H1 (cell line): ENCODE measurements at regions not wholly inside any gene's neighbourhood (a gene's known extent, or its start where the extent isn't known, plus 50 kb on each side); places are given as distances from the start of the nearest gene placed in this dataset.

ENCODE experiments used
- CTCF ChIA-PET: fragments of 300-600 bp; sonication (Branson Sonifier 250); formaldehyde crosslinking; loops from one replicate; lab custom pipeline; 2021; ENCODE audit not compliant: partially characterized antibody; lab: Charles Lee
- POLR2A ChIA-PET: fragments of 300-600 bp; sonication (Branson Sonifier 250); formaldehyde crosslinking; loops from one replicate; lab custom pipeline; 2021; ENCODE audit warnings: inconsistent platforms; ENCODE audit not compliant: partially characterized antibody; lab: Charles Lee
- DNase-seq, 2 experiments: peaks; one replicate each; pipeline versions ENCODE4 v3.0.0 to v3.0.0-alpha.2; 2010 to 2022; ENCODE audit warnings: low spot score in 2 of 2, low read depth in 1 of 2, mixed read lengths in 1 of 2
- FAIRE-seq: peaks from 2 replicates; lab custom pipeline; 2011; peaks lifted over from hg19 to GRCh38; lab: Jason Lieb, UNC
- H2AFZ ChIP-seq: 2 replicates; pipeline ENCODE4 v1.8.1; 2012; ENCODE audit warnings: low read length, inconsistent platforms
- H2AK5ac ChIP-seq: 2 replicates; pipeline ENCODE4 v1.6.1; 2013; ENCODE audit warnings: low read depth, low read length
- H2BK120ac ChIP-seq: replicated peaks from 2 replicates; pipeline ENCODE3; 2013; ENCODE audit warnings: low read depth, low read length, inconsistent platforms
- H2BK12ac ChIP-seq: 2 replicates; pipeline ENCODE4 v1.6.1; 2013; ENCODE audit warnings: low read depth, low read length
- H2BK15ac ChIP-seq: 2 replicates; pipeline ENCODE4 v1.6.1; 2013; ENCODE audit warnings: low read length
- H2BK20ac ChIP-seq: 2 replicates; pipeline ENCODE4 v1.6.1; 2013; ENCODE audit warnings: low read length
- H2BK5ac ChIP-seq: 2 replicates; pipeline ENCODE4 v1.6.1; 2013; ENCODE audit warnings: low read depth, low read length
- H3K14ac ChIP-seq: 2 replicates; pipeline ENCODE4 v1.6.1; 2013; ENCODE audit warnings: inconsistent platforms; ENCODE audit not compliant: insufficient read length
- H3K18ac ChIP-seq: 2 replicates; pipeline ENCODE4 v1.6.1; 2013; ENCODE audit warnings: low read length; ENCODE audit errors: extremely low read depth
- H3K23ac ChIP-seq: 2 replicates; pipeline ENCODE4 v1.6.1; 2013; ENCODE audit warnings: inconsistent platforms; ENCODE audit not compliant: insufficient read length
- H3K23me2 ChIP-seq: 2 replicates; pipeline ENCODE4 v1.6.1; 2013; ENCODE audit warnings: low read depth, low read length
- H3K27ac ChIP-seq: 2 replicates; pipeline ENCODE4 v1.6.1; 2011; ENCODE audit warnings: low read depth, low read length, inconsistent platforms
- H3K27me3 ChIP-seq, 4 experiments: replicated peaks in 1 of 4; 1 replicate in 1 of 4; 2 replicates in 3 of 4; pipeline versions ENCODE4 v1.6.1 to v1.8.1; 2011 to 2013; ENCODE audit warnings: low read length in 3 of 4, mild to moderate bottlenecking in 3 of 4, inconsistent platforms in 2 of 4, mixed read lengths in 2 of 4, moderate library complexity in 1 of 4; ENCODE audit not compliant: control insufficient read depth in 3 of 4, insufficient read depth in 3 of 4; ENCODE audit errors: extremely low read depth in 1 of 4
- H3K36me3 ChIP-seq, 4 experiments: 2 replicates each; pipeline versions ENCODE4 v1.6.1 to v1.8.1; 2011 to 2013; ENCODE audit warnings: mild to moderate bottlenecking in 4 of 4, low read length in 3 of 4, moderate library complexity in 2 of 4, control low read depth in 1 of 4, inconsistent platforms in 1 of 4; ENCODE audit not compliant: insufficient read depth in 4 of 4, control insufficient read depth in 2 of 4
- H3K4ac ChIP-seq: replicated peaks from 2 replicates; pipeline ENCODE3; 2013; ENCODE audit warnings: low read length, low read depth, mixed read lengths, inconsistent platforms; ENCODE audit not compliant: insufficient read length
- H3K4me1 ChIP-seq, 4 experiments: replicated peaks in 1 of 4; 1 replicate in 1 of 4; 2 replicates in 3 of 4; pipeline versions ENCODE4 v1.6.1 to v1.8.1; 2011 to 2013; ENCODE audit warnings: low read length in 3 of 4, inconsistent platforms in 2 of 4, mixed read lengths in 1 of 4; ENCODE audit not compliant: insufficient read depth in 4 of 4, control insufficient read depth in 3 of 4
- H3K4me2 ChIP-seq, 2 experiments: 2 replicates each; pipeline versions ENCODE4 v1.6.1 to v1.8.1; 2011 to 2013; ENCODE audit warnings: low read depth in 2 of 2, low read length in 2 of 2, control low read depth in 1 of 2, inconsistent platforms in 1 of 2, mild to moderate bottlenecking in 1 of 2; ENCODE audit not compliant: insufficient read depth in 1 of 2
- H3K4me3 ChIP-seq, 4 experiments: fragments of 200-600, 300-600 bp in 1 of 4; sonication (generic), shearing (Covaris generic), sonication (Bioruptor Twin) in 1 of 4; 2 replicates each; pipeline versions ENCODE4 v1.5.1 to v1.8.1; 2011 to 2016; ENCODE audit warnings: low read length in 4 of 4, low read depth in 3 of 4, control low read depth in 2 of 4, inconsistent platforms in 2 of 4, mild to moderate bottlenecking in 2 of 4, mixed read lengths in 1 of 4, moderate library complexity in 1 of 4; ENCODE audit not compliant: insufficient read depth in 2 of 4; ENCODE audit errors: extremely low read depth in 1 of 4
- H3K56ac ChIP-seq: replicated peaks from 2 replicates; pipeline ENCODE3; 2013; ENCODE audit warnings: low read depth, mild to moderate bottlenecking, mixed read lengths, low read length, inconsistent platforms; ENCODE audit not compliant: insufficient read length
- H3K79me1 ChIP-seq: 2 replicates; pipeline ENCODE4 v1.6.1; 2013; ENCODE audit warnings: low read depth, low read length, control low read depth
- H3K79me2 ChIP-seq, 2 experiments: 2 replicates each; pipeline versions ENCODE4 v1.6.1 to v1.8.1; 2012 to 2013; ENCODE audit warnings: low read length in 2 of 2, mild to moderate bottlenecking in 2 of 2, inconsistent platforms in 1 of 2; ENCODE audit not compliant: insufficient read depth in 2 of 2, control insufficient read depth in 1 of 2
- H3K9ac ChIP-seq, 4 experiments: replicated peaks in 1 of 4; 1 replicate in 1 of 4; 2 replicates in 3 of 4; pipeline versions ENCODE4 v1.6.1 to v1.8.1; 2011 to 2013; ENCODE audit warnings: low read depth in 3 of 4, low read length in 3 of 4, control low read depth in 2 of 4, mild to moderate bottlenecking in 2 of 4, moderate library complexity in 2 of 4, inconsistent platforms in 1 of 4; ENCODE audit errors: extremely low read depth in 1 of 4
- H3K9me3 ChIP-seq, 2 experiments: 2 replicates each; pipeline versions ENCODE4 v1.6.1 to v1.8.1; 2012 to 2013; ENCODE audit warnings: mild to moderate bottlenecking in 2 of 2, moderate library complexity in 2 of 2, control low read depth in 1 of 2, inconsistent platforms in 1 of 2, low read depth in 1 of 2, low read length in 1 of 2, mixed read lengths in 1 of 2; ENCODE audit not compliant: insufficient read depth in 2 of 2
- H4K20me1 ChIP-seq, 2 experiments: replicated peaks in 1 of 2; 2 replicates each; pipeline versions ENCODE3 to v1.8.1; 2011 to 2013; ENCODE audit warnings: inconsistent platforms in 2 of 2, low read length in 2 of 2, mild to moderate bottlenecking in 1 of 2; ENCODE audit not compliant: insufficient read depth in 2 of 2, control insufficient read depth in 1 of 2
- H4K5ac ChIP-seq: 2 replicates; pipeline ENCODE4 v1.6.1; 2013; ENCODE audit warnings: low read length, low read depth, mixed read lengths, inconsistent platforms; ENCODE audit not compliant: insufficient read length
- H4K8ac ChIP-seq: 2 replicates; pipeline ENCODE4 v1.8.0; 2013; ENCODE audit warnings: mild to moderate bottlenecking, moderate library complexity, low read length, inconsistent platforms; ENCODE audit not compliant: insufficient read depth; ENCODE audit errors: extremely low read depth
- H4K91ac ChIP-seq: replicated peaks from 2 replicates; pipeline ENCODE3; 2013; ENCODE audit warnings: low read length, mixed read lengths, inconsistent platforms; ENCODE audit not compliant: insufficient read length
- CHD2 ChIP-seq: IDR thresholded peaks from 2 replicates; pipeline ENCODE4 v1.6.1; 2012; ENCODE audit warnings: low read length, improper control_type of control experiment
- EGR1 ChIP-seq: IDR thresholded peaks from 2 replicates; pipeline ENCODE4 v1.6.1; 2011; ENCODE audit warnings: low read depth, low read length, borderline replicate concordance
- RAD21 ChIP-seq, 2 experiments: IDR thresholded peaks in 1 of 2; conservative IDR thresholded peaks in 1 of 2; 2 replicates each; pipeline ENCODE4 v1.6.1; 2011; ENCODE audit warnings: low read depth in 2 of 2, low read length in 2 of 2, improper control_type of control experiment in 1 of 2, inconsistent platforms in 1 of 2, mild to moderate bottlenecking in 1 of 2, moderate library complexity in 1 of 2
- RBBP5 ChIP-seq: IDR thresholded peaks from 2 replicates; pipeline ENCODE4 v1.7.1; 2012; ENCODE audit warnings: low read depth, mild to moderate bottlenecking, inconsistent platforms, low read length, moderate library complexity, borderline replicate concordance
- SP4 ChIP-seq: IDR thresholded peaks from 2 replicates; pipeline ENCODE4 v1.6.1; 2012; ENCODE audit warnings: low read length, inconsistent platforms
- WGBS, 2 experiments: shearing (Covaris generic) in 1 of 2; methylation state at CpG; one replicate each; pipeline versions ENCODE4 v1.1.6 to v1.1.7; 2013 to 2015; ENCODE audit warnings: low lambda C conversion rate in 2 of 2, mixed read lengths in 2 of 2, inconsistent platforms in 1 of 2, low coverage in 1 of 2, missing lambda C conversion rate in 1 of 2; ENCODE audit not compliant: insufficient replicate concordance in 2 of 2, insufficient coverage in 1 of 2, insufficient read length in 1 of 2; ENCODE audit errors: extremely low coverage in 1 of 2, missing lambda C conversion rate in 1 of 2; 5-methylcytosine and 5-hydroxymethylcytosine counted together
- TF ChIP-seq, protein P1 (sequence below): IDR thresholded peaks from 2 replicates; pipeline ENCODE4 v1.6.1; 2012; ENCODE audit warnings: inconsistent platforms
- TF ChIP-seq, protein P2 (sequence below), 3 experiments: IDR thresholded peaks; 1 replicate in 2 of 3; 2 replicates in 1 of 3; pipeline versions ENCODE4 v1.5.1 to v1.6.1; 2011; ENCODE audit warnings: low read length in 3 of 3, mild to moderate bottlenecking in 3 of 3, inconsistent platforms in 2 of 3, low read depth in 1 of 3, moderate library complexity in 1 of 3; ENCODE audit not compliant: insufficient read depth in 1 of 3; ENCODE audit errors: control extremely low read depth in 1 of 3
- TF ChIP-seq, protein P3 (sequence below): IDR thresholded peaks from 2 replicates; pipeline ENCODE4 v1.6.1; 2011; ENCODE audit warnings: low read length, improper control_type of control experiment

DNA sequence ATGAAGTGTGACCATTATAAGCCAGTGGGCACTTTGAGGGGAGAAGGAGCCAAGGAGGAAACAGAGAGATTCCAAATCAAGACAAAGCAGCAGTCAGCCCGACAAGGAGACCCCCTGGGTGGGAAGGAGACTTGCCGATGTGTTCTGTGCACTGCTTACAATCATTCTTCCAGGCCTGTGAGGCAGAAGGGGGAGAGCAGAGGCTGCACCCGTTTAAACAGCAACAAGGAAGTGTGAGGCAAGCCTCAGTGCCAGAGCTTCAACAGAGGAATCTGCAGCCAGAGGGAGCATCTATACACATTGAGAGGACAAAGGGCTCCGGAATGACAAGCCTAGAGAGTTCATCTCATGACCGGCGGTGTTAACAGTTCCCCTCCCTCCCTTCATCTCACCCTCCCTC is 121.1 kb downstream of the NXPE2 start:
- H4K91ac ChIP-seq = no peak overlapping the region
- peaks cover 4 to 6% of the 10 kb centered on the region in 2 experiments; a peak in 1 of 4 replicates for H3K9me3 ChIP-seq
- no peaks in the 10 kb centered on the region for H3K27me3 ChIP-seq
- no peaks in the 10 kb centered on the region for H3K79me1 ChIP-seq
- no peak overlapping the region for H3K14ac ChIP-seq
- no peak overlapping the region; the same call in 1 of the 2 replicates for H2BK12ac ChIP-seq
- peaks cover 0 to 4% (median 2%) of the 10 kb centered on the region in 4 experiments; a peak in 5 of 7 replicates for H3K4me1 ChIP-seq
- H3K23me2 ChIP-seq = no peaks in the 10 kb centered on the region
- no peaks in the 10 kb centered on the region for H3K79me2 ChIP-seq
- ChIA-PET POLR2A (no interaction called here), CTCF (interaction anchor here (0.5 to 1.4 kb wide), 7 partner anchors 9 to 699 kb away, joined by 3 to 6 read pairs (median 5); no protein-coding TSS in a partner anchor)
- whole genome bisulfite sequencing, 2 experiments = 14% methylated on average over 4 of the region's 6 CpGs; no CpG with 5 or more reads in 1 of the 2 experiments
- peak overlapping the region; percentile 97 for H2AFZ ChIP-seq
- H3K23ac ChIP-seq = no peak overlapping the region
- peak in 1 of 2 experiments; percentile 56 for DNase-seq
- H4K5ac ChIP-seq = no peak overlapping the region
- 0 out of 7 replicates have a peak overlapping the region, but pooled peaks of 1 of the 4 experiments have one; percentile 12 for H3K9ac ChIP-seq
- 0 out of 2 replicates have a peak overlapping the region, but pooled peaks have one; percentile 20 for H2BK5ac ChIP-seq
- no peak overlapping the region for H3K56ac ChIP-seq
- no peak overlapping the region for H2BK15ac ChIP-seq
- H3K27ac ChIP-seq = no peak overlapping the region
- H4K8ac ChIP-seq = no peak overlapping the region
- FAIRE-seq = peak; percentile 77
- H2BK120ac ChIP-seq = no peak overlapping the region
- H3K18ac ChIP-seq = peak overlapping the region; percentile 85
- peak overlapping the region; percentile 65 to 67 for H3K4me2 ChIP-seq
- H2AK5ac ChIP-seq = no peak overlapping the region
- H4K20me1 ChIP-seq = no peaks in the 10 kb centered on the region
- no peaks in the 10 kb centered on the region for H3K36me3 ChIP-seq
- peak overlapping the region in 1 of 4 experiments; percentile 39; a peak in 2 of 8 replicates for H3K4me3 ChIP-seq
- H2BK20ac ChIP-seq = 0 out of 2 replicates have a peak overlapping the region, but pooled peaks have one; percentile 0
- H3K4ac ChIP-seq = no peak overlapping the region
- TF ChIP-seq SP4 (no peak), RBBP5 (no peak), EGR1 (peak; percentile 37; the same call in 1 of the 2 replicates), CHD2 (no peak), RAD21 (IDR thresholded peaks at IDR 0.05 in 1 of 2, conservative IDR thresholded peaks at IDR 0.05 in 1 of 2; ENCODE audit: low read depth in 2 of 2, low read length in 2 of 2) (peak; percentile 41 to 43; a peak in 3 of 4 replicates)
- TF ChIP-seq, protein P1, sequence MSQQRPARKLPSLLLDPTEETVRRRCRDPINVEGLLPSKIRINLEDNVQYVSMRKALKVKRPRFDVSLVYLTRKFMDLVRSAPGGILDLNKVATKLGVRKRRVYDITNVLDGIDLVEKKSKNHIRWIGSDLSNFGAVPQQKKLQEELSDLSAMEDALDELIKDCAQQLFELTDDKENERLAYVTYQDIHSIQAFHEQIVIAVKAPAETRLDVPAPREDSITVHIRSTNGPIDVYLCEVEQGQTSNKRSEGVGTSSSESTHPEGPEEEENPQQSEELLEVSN = no peak
- TF ChIP-seq, protein P2, sequence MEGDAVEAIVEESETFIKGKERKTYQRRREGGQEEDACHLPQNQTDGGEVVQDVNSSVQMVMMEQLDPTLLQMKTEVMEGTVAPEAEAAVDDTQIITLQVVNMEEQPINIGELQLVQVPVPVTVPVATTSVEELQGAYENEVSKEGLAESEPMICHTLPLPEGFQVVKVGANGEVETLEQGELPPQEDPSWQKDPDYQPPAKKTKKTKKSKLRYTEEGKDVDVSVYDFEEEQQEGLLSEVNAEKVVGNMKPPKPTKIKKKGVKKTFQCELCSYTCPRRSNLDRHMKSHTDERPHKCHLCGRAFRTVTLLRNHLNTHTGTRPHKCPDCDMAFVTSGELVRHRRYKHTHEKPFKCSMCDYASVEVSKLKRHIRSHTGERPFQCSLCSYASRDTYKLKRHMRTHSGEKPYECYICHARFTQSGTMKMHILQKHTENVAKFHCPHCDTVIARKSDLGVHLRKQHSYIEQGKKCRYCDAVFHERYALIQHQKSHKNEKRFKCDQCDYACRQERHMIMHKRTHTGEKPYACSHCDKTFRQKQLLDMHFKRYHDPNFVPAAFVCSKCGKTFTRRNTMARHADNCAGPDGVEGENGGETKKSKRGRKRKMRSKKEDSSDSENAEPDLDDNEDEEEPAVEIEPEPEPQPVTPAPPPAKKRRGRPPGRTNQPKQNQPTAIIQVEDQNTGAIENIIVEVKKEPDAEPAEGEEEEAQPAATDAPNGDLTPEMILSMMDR (IDR thresholded peaks at IDR 0.05; ENCODE audit: control extremely low read depth in 1 of 3, insufficient read depth in 1 of 3, low read depth in 1 of 3, low read length in 3 of 3) = peak; percentile 5 to 46 (median 5); a peak in 3 of 4 replicates
- TF ChIP-seq, protein P3, sequence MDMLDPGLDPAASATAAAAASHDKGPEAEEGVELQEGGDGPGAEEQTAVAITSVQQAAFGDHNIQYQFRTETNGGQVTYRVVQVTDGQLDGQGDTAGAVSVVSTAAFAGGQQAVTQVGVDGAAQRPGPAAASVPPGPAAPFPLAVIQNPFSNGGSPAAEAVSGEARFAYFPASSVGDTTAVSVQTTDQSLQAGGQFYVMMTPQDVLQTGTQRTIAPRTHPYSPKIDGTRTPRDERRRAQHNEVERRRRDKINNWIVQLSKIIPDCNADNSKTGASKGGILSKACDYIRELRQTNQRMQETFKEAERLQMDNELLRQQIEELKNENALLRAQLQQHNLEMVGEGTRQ = no peak
